ENCODE measurements at regions not wholly inside any gene's neighbourhood (a gene's known extent, or its start where the extent isn't known, plus 50 kb on each side); places are given as distances from the start of the nearest gene placed in this dataset.

DNA sequence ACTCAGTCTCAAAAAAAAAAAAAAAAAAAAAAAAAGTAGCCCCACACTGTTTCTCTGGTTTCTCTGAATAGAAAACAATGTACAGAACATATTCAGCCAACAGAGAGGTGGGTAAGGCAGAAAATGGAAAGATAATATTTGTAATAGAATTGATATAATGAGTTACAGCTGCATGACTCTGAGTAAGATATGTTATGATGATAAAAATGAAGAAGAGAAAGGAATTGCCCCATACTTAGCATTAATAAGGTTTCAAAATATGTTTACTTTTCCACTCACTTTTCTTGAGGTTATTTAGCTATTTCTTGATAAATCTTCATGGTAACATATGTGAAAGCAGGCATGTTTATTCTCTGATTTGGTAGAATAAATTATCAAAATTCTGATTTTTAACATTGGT lies 100.9 kb upstream of the ROBO2 start:
- no peak for TF ChIP-seq POLR2A (IDR thresholded peaks at IDR 0.05)
- TF ChIP-seq, protein P1, sequence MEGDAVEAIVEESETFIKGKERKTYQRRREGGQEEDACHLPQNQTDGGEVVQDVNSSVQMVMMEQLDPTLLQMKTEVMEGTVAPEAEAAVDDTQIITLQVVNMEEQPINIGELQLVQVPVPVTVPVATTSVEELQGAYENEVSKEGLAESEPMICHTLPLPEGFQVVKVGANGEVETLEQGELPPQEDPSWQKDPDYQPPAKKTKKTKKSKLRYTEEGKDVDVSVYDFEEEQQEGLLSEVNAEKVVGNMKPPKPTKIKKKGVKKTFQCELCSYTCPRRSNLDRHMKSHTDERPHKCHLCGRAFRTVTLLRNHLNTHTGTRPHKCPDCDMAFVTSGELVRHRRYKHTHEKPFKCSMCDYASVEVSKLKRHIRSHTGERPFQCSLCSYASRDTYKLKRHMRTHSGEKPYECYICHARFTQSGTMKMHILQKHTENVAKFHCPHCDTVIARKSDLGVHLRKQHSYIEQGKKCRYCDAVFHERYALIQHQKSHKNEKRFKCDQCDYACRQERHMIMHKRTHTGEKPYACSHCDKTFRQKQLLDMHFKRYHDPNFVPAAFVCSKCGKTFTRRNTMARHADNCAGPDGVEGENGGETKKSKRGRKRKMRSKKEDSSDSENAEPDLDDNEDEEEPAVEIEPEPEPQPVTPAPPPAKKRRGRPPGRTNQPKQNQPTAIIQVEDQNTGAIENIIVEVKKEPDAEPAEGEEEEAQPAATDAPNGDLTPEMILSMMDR (IDR thresholded peaks at IDR 0.05): no peak

Data from lower leg skin (tissue), 3 donors.